H1 (cell line): ENCODE measurements at regions not wholly inside any gene's neighbourhood (a gene's known extent, or its start where the extent isn't known, plus 50 kb on each side); places are given as distances from the start of the nearest gene placed in this dataset.

ENCODE experiments used
- CTCF ChIA-PET: fragments of 300-600 bp; sonication (Branson Sonifier 250); formaldehyde crosslinking; loops from one replicate; lab custom pipeline; 2021; ENCODE audit not compliant: partially characterized antibody; lab: Charles Lee
- POLR2A ChIA-PET: fragments of 300-600 bp; sonication (Branson Sonifier 250); formaldehyde crosslinking; loops from one replicate; lab custom pipeline; 2021; ENCODE audit warnings: inconsistent platforms; ENCODE audit not compliant: partially characterized antibody; lab: Charles Lee
- DNase-seq, 2 experiments: peaks; one replicate each; pipeline versions ENCODE4 v3.0.0 to v3.0.0-alpha.2; 2010 to 2022; ENCODE audit warnings: low spot score in 2 of 2, low read depth in 1 of 2, mixed read lengths in 1 of 2
- FAIRE-seq: peaks from 2 replicates; lab custom pipeline; 2011; peaks lifted over from hg19 to GRCh38; lab: Jason Lieb, UNC
- H2AFZ ChIP-seq: 2 replicates; pipeline ENCODE4 v1.8.1; 2012; ENCODE audit warnings: low read length, inconsistent platforms
- H2AK5ac ChIP-seq: 2 replicates; pipeline ENCODE4 v1.6.1; 2013; ENCODE audit warnings: low read depth, low read length
- H2BK120ac ChIP-seq: replicated peaks from 2 replicates; pipeline ENCODE3; 2013; ENCODE audit warnings: low read depth, low read length, inconsistent platforms
- H2BK12ac ChIP-seq: 2 replicates; pipeline ENCODE4 v1.6.1; 2013; ENCODE audit warnings: low read depth, low read length
- H2BK15ac ChIP-seq: 2 replicates; pipeline ENCODE4 v1.6.1; 2013; ENCODE audit warnings: low read length
- H2BK20ac ChIP-seq: 2 replicates; pipeline ENCODE4 v1.6.1; 2013; ENCODE audit warnings: low read length
- H2BK5ac ChIP-seq: 2 replicates; pipeline ENCODE4 v1.6.1; 2013; ENCODE audit warnings: low read depth, low read length
- H3K14ac ChIP-seq: 2 replicates; pipeline ENCODE4 v1.6.1; 2013; ENCODE audit warnings: inconsistent platforms; ENCODE audit not compliant: insufficient read length
- H3K18ac ChIP-seq: 2 replicates; pipeline ENCODE4 v1.6.1; 2013; ENCODE audit warnings: low read length; ENCODE audit errors: extremely low read depth
- H3K23ac ChIP-seq: 2 replicates; pipeline ENCODE4 v1.6.1; 2013; ENCODE audit warnings: inconsistent platforms; ENCODE audit not compliant: insufficient read length
- H3K23me2 ChIP-seq: 2 replicates; pipeline ENCODE4 v1.6.1; 2013; ENCODE audit warnings: low read depth, low read length
- H3K27ac ChIP-seq: 2 replicates; pipeline ENCODE4 v1.6.1; 2011; ENCODE audit warnings: low read depth, low read length, inconsistent platforms
- H3K27me3 ChIP-seq, 4 experiments: replicated peaks in 1 of 4; 1 replicate in 1 of 4; 2 replicates in 3 of 4; pipeline versions ENCODE4 v1.6.1 to v1.8.1; 2011 to 2013; ENCODE audit warnings: low read length in 3 of 4, mild to moderate bottlenecking in 3 of 4, inconsistent platforms in 2 of 4, mixed read lengths in 2 of 4, moderate library complexity in 1 of 4; ENCODE audit not compliant: control insufficient read depth in 3 of 4, insufficient read depth in 3 of 4; ENCODE audit errors: extremely low read depth in 1 of 4
- H3K36me3 ChIP-seq, 4 experiments: 2 replicates each; pipeline versions ENCODE4 v1.6.1 to v1.8.1; 2011 to 2013; ENCODE audit warnings: mild to moderate bottlenecking in 4 of 4, low read length in 3 of 4, moderate library complexity in 2 of 4, control low read depth in 1 of 4, inconsistent platforms in 1 of 4; ENCODE audit not compliant: insufficient read depth in 4 of 4, control insufficient read depth in 2 of 4
- H3K4ac ChIP-seq: replicated peaks from 2 replicates; pipeline ENCODE3; 2013; ENCODE audit warnings: low read length, low read depth, mixed read lengths, inconsistent platforms; ENCODE audit not compliant: insufficient read length
- H3K4me1 ChIP-seq, 4 experiments: replicated peaks in 1 of 4; 1 replicate in 1 of 4; 2 replicates in 3 of 4; pipeline versions ENCODE4 v1.6.1 to v1.8.1; 2011 to 2013; ENCODE audit warnings: low read length in 3 of 4, inconsistent platforms in 2 of 4, mixed read lengths in 1 of 4; ENCODE audit not compliant: insufficient read depth in 4 of 4, control insufficient read depth in 3 of 4
- H3K4me2 ChIP-seq, 2 experiments: 2 replicates each; pipeline versions ENCODE4 v1.6.1 to v1.8.1; 2011 to 2013; ENCODE audit warnings: low read depth in 2 of 2, low read length in 2 of 2, control low read depth in 1 of 2, inconsistent platforms in 1 of 2, mild to moderate bottlenecking in 1 of 2; ENCODE audit not compliant: insufficient read depth in 1 of 2
- H3K4me3 ChIP-seq, 4 experiments: fragments of 200-600, 300-600 bp in 1 of 4; sonication (generic), shearing (Covaris generic), sonication (Bioruptor Twin) in 1 of 4; 2 replicates each; pipeline versions ENCODE4 v1.5.1 to v1.8.1; 2011 to 2016; ENCODE audit warnings: low read length in 4 of 4, low read depth in 3 of 4, control low read depth in 2 of 4, inconsistent platforms in 2 of 4, mild to moderate bottlenecking in 2 of 4, mixed read lengths in 1 of 4, moderate library complexity in 1 of 4; ENCODE audit not compliant: insufficient read depth in 2 of 4; ENCODE audit errors: extremely low read depth in 1 of 4
- H3K56ac ChIP-seq: replicated peaks from 2 replicates; pipeline ENCODE3; 2013; ENCODE audit warnings: low read depth, mild to moderate bottlenecking, mixed read lengths, low read length, inconsistent platforms; ENCODE audit not compliant: insufficient read length
- H3K79me1 ChIP-seq: 2 replicates; pipeline ENCODE4 v1.6.1; 2013; ENCODE audit warnings: low read depth, low read length, control low read depth
- H3K79me2 ChIP-seq, 2 experiments: 2 replicates each; pipeline versions ENCODE4 v1.6.1 to v1.8.1; 2012 to 2013; ENCODE audit warnings: low read length in 2 of 2, mild to moderate bottlenecking in 2 of 2, inconsistent platforms in 1 of 2; ENCODE audit not compliant: insufficient read depth in 2 of 2, control insufficient read depth in 1 of 2
- H3K9ac ChIP-seq, 4 experiments: replicated peaks in 1 of 4; 1 replicate in 1 of 4; 2 replicates in 3 of 4; pipeline versions ENCODE4 v1.6.1 to v1.8.1; 2011 to 2013; ENCODE audit warnings: low read depth in 3 of 4, low read length in 3 of 4, control low read depth in 2 of 4, mild to moderate bottlenecking in 2 of 4, moderate library complexity in 2 of 4, inconsistent platforms in 1 of 4; ENCODE audit errors: extremely low read depth in 1 of 4
- H3K9me3 ChIP-seq, 2 experiments: 2 replicates each; pipeline versions ENCODE4 v1.6.1 to v1.8.1; 2012 to 2013; ENCODE audit warnings: mild to moderate bottlenecking in 2 of 2, moderate library complexity in 2 of 2, control low read depth in 1 of 2, inconsistent platforms in 1 of 2, low read depth in 1 of 2, low read length in 1 of 2, mixed read lengths in 1 of 2; ENCODE audit not compliant: insufficient read depth in 2 of 2
- H4K20me1 ChIP-seq, 2 experiments: replicated peaks in 1 of 2; 2 replicates each; pipeline versions ENCODE3 to v1.8.1; 2011 to 2013; ENCODE audit warnings: inconsistent platforms in 2 of 2, low read length in 2 of 2, mild to moderate bottlenecking in 1 of 2; ENCODE audit not compliant: insufficient read depth in 2 of 2, control insufficient read depth in 1 of 2
- H4K5ac ChIP-seq: 2 replicates; pipeline ENCODE4 v1.6.1; 2013; ENCODE audit warnings: low read length, low read depth, mixed read lengths, inconsistent platforms; ENCODE audit not compliant: insufficient read length
- H4K8ac ChIP-seq: 2 replicates; pipeline ENCODE4 v1.8.0; 2013; ENCODE audit warnings: mild to moderate bottlenecking, moderate library complexity, low read length, inconsistent platforms; ENCODE audit not compliant: insufficient read depth; ENCODE audit errors: extremely low read depth
- H4K91ac ChIP-seq: replicated peaks from 2 replicates; pipeline ENCODE3; 2013; ENCODE audit warnings: low read length, mixed read lengths, inconsistent platforms; ENCODE audit not compliant: insufficient read length
- BACH1 ChIP-seq: IDR thresholded peaks from 2 replicates; pipeline ENCODE4 v1.6.1; 2012; ENCODE audit warnings: low read length, improper control_type of control experiment
- CHD2 ChIP-seq: IDR thresholded peaks from 2 replicates; pipeline ENCODE4 v1.6.1; 2012; ENCODE audit warnings: low read length, improper control_type of control experiment
- E2F6 ChIP-seq: IDR thresholded peaks from 2 replicates; pipeline ENCODE4 v1.6.1; 2012; ENCODE audit warnings: inconsistent platforms
- EGR1 ChIP-seq: IDR thresholded peaks from 2 replicates; pipeline ENCODE4 v1.6.1; 2011; ENCODE audit warnings: low read depth, low read length, borderline replicate concordance
- EZH2 ChIP-seq: fragments of 200-600 bp; sonication (generic); IDR thresholded peaks from 2 replicates; pipeline ENCODE4 v1.7.1; 2012; ENCODE audit warnings: low read depth, mild to moderate bottlenecking, moderate library complexity, low read length, inconsistent platforms; ENCODE audit not compliant: severe bottlenecking
- FOSL1 ChIP-seq: IDR thresholded peaks from 2 replicates; pipeline ENCODE4 v1.6.1; 2011; ENCODE audit warnings: mild to moderate bottlenecking, low read depth, low read length, moderate library complexity; ENCODE audit not compliant: insufficient read depth
- RAD21 ChIP-seq, 2 experiments: IDR thresholded peaks in 1 of 2; conservative IDR thresholded peaks in 1 of 2; 2 replicates each; pipeline ENCODE4 v1.6.1; 2011; ENCODE audit warnings: low read depth in 2 of 2, low read length in 2 of 2, improper control_type of control experiment in 1 of 2, inconsistent platforms in 1 of 2, mild to moderate bottlenecking in 1 of 2, moderate library complexity in 1 of 2
- RFX5 ChIP-seq: IDR thresholded peaks from 2 replicates; pipeline ENCODE4 v1.6.1; 2011; ENCODE audit warnings: low read depth, low read length, improper control_type of control experiment, borderline replicate concordance
- SP2 ChIP-seq: IDR thresholded peaks from 2 replicates; pipeline ENCODE4 v1.6.1; 2012; ENCODE audit warnings: mild to moderate bottlenecking, low read length, inconsistent platforms
- SRF ChIP-seq: IDR thresholded peaks from 2 replicates; pipeline ENCODE4 v1.6.1; 2011; ENCODE audit warnings: mild to moderate bottlenecking, low read depth, low read length, moderate library complexity
- TBP ChIP-seq: IDR thresholded peaks from 2 replicates; pipeline ENCODE4 v1.6.1; 2011; ENCODE audit warnings: low read depth, low read length, improper control_type of control experiment
- TEAD4 ChIP-seq: IDR thresholded peaks from 2 replicates; pipeline ENCODE4 v1.6.1; 2012; ENCODE audit warnings: low read depth, low read length, inconsistent platforms, mixed read lengths
- WGBS, 2 experiments: shearing (Covaris generic) in 1 of 2; methylation state at CpG; one replicate each; pipeline versions ENCODE4 v1.1.6 to v1.1.7; 2013 to 2015; ENCODE audit warnings: low lambda C conversion rate in 2 of 2, mixed read lengths in 2 of 2, inconsistent platforms in 1 of 2, low coverage in 1 of 2, missing lambda C conversion rate in 1 of 2; ENCODE audit not compliant: insufficient replicate concordance in 2 of 2, insufficient coverage in 1 of 2, insufficient read length in 1 of 2; ENCODE audit errors: extremely low coverage in 1 of 2, missing lambda C conversion rate in 1 of 2; 5-methylcytosine and 5-hydroxymethylcytosine counted together

DNA sequence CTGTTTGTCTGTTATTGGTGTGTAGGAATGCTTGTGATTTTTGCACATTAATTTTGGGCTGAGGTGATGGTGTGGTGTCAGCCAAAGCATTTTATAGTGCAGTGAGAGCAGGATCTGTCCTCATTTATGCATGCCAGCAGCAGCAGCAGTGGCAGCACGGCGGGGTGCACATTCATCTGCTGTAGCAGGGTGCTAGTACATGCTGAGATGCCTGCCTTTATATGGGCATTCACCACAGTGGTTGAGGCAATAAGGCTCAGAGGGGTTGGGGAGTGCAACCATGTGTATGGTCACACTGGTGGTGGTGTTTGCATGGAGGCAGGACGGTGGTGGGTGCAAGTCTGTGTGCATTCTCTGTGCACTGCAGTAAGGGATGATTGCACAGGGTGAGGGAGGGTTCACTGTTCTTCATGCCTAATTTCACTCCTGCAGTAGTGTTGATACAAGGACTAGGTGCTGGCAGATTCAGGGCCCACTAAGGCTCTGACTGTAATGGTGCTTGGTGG is 129.3 kb upstream of the SYNCRIP start:
- H3K9me3 ChIP-seq: no peaks in the 10 kb centered on the region; a peak in 1 of 4 replicates
- 0 out of 8 replicates have a peak overlapping the region, but pooled peaks of 1 of the 4 experiments have one; percentile 19 for H3K4me3 ChIP-seq
- WGBS, 2 experiments: 79% methylated on average over 3 of the region's 3 CpGs; no CpG with 5 or more reads in 1 of the 2 experiments
- H3K27ac ChIP-seq: no peak overlapping the region
- H3K18ac ChIP-seq: no peak overlapping the region
- 0 out of 2 replicates have a peak overlapping the region, but pooled peaks have one; percentile 68 for H2BK12ac ChIP-seq
- peak overlapping the region; percentile 8 for H2BK20ac ChIP-seq
- no peaks in the 10 kb centered on the region for H3K79me1 ChIP-seq
- no peaks in the 10 kb centered on the region for H3K27me3 ChIP-seq
- 0 out of 2 replicates have a peak overlapping the region, but pooled peaks have one; percentile 15 for H2AFZ ChIP-seq
- no peak for DNase-seq
- no peak for FAIRE-seq
- H4K91ac ChIP-seq: no peak overlapping the region
- H3K23me2 ChIP-seq: no peaks in the 10 kb centered on the region
- H3K36me3 ChIP-seq: no peaks in the 10 kb centered on the region
- peak overlapping the region; percentile 66; the same call in 1 of the 2 replicates for H2BK5ac ChIP-seq
- TF ChIP-seq E2F6 (no peak), RFX5 (no peak), EGR1 (no peak), EZH2 (no peak), RAD21 (IDR thresholded peaks at IDR 0.05 in 1 of 2, conservative IDR thresholded peaks at IDR 0.05 in 1 of 2; ENCODE audit: low read depth in 2 of 2, low read length in 2 of 2) (no peak), SRF (peak; percentile 87), FOSL1 (no peak), TEAD4 (peak; percentile 46; the same call in 1 of the 2 replicates), BACH1 (no peak), TBP (no peak), SP2 (no peak), CHD2 (no peak)
- no peaks in the 10 kb centered on the region for H4K20me1 ChIP-seq
- H3K23ac ChIP-seq: no peak overlapping the region
- H2BK15ac ChIP-seq: peak overlapping the region; percentile 9
- H4K8ac ChIP-seq: peak overlapping the region; percentile 16; the same call in 1 of the 2 replicates
- H3K14ac ChIP-seq: no peak overlapping the region
- H3K4me2 ChIP-seq: peak overlapping the region; percentile 14 to 17; a peak in 2 of 4 replicates
- no peak overlapping the region for H3K4ac ChIP-seq
- POLR2A ChIA-PET: interaction anchor here (1.6 kb wide), 1 partner anchor 94 kb away, joined by 5 read pairs; no protein-coding TSS in a partner anchor
- no peak overlapping the region for H2BK120ac ChIP-seq
- H2AK5ac ChIP-seq: no peak overlapping the region
- H3K9ac ChIP-seq: no peak overlapping the region
- CTCF ChIA-PET: no interaction called here
- no peak overlapping the region for H3K56ac ChIP-seq
- no peak overlapping the region for H4K5ac ChIP-seq
- H3K4me1 ChIP-seq: peaks cover 0 to 6% (median 4%) of the 10 kb centered on the region in 4 experiments; a peak in 2 of 7 replicates
- H3K79me2 ChIP-seq: no peaks in the 10 kb centered on the region
